OCI-LY7 (cell line): ENCODE measurements at regions not wholly inside any gene's neighbourhood (a gene's known extent, or its start where the extent isn't known, plus 50 kb on each side); places are given as distances from the start of the nearest gene placed in this dataset.

Experiments
- BruUV-seq: library from RNA; stranded (reverse); fragments of 400-500 nt; replicated peaks from 2 replicates; lab custom pipeline; 2021; lab: Mats Ljungman, UMichigan
- CTCF ChIA-PET: fragments of 300-600 bp; sonication (Branson Sonifier 250); formaldehyde crosslinking; loops from one replicate; lab custom pipeline; 2022; ENCODE audit warnings: antibody characterized with exemption; ENCODE audit not compliant: unreplicated experiment; lab: Charles Lee
- POLR2A ChIA-PET: fragments of 300-600 bp; sonication (Branson Sonifier 250); formaldehyde crosslinking; loops from one replicate; lab custom pipeline; 2022; ENCODE audit warnings: antibody characterized with exemption; lab: Charles Lee
- DNase-seq: peaks from one replicate; pipeline ENCODE4 v3.0.0-alpha.2; 2015; ENCODE audit warnings: low spot score
- H2AFZ ChIP-seq: fragments of 200-600 bp; sonication (generic), shearing (Covaris generic); 2 replicates; pipeline ENCODE4 v1.6.1; 2014; ENCODE audit warnings: mild to moderate bottlenecking, antibody characterized with exemption, low read length, moderate library complexity
- H3K27ac ChIP-seq: fragments of 200-600 bp; sonication (generic); 2 replicates; pipeline ENCODE4 v1.5.1; 2014; ENCODE audit warnings: mixed run types, low read depth, mild to moderate bottlenecking, moderate library complexity, low read length, inconsistent platforms; ENCODE audit not compliant: poor library complexity, severe bottlenecking
- H3K36me3 ChIP-seq: fragments of 200-600 bp; sonication (generic); 2 replicates; pipeline ENCODE4 v1.6.1; 2014; ENCODE audit warnings: mild to moderate bottlenecking, antibody characterized with exemption, low read length, moderate library complexity, mixed read lengths; ENCODE audit not compliant: insufficient read depth
- H3K4me1 ChIP-seq: fragments of 200-600 bp; sonication (generic); 2 replicates; pipeline ENCODE4 v1.5.1; 2014; ENCODE audit warnings: mild to moderate bottlenecking, low read length; ENCODE audit not compliant: insufficient read depth, poor library complexity, severe bottlenecking
- H3K4me2 ChIP-seq: fragments of 200-600 bp; sonication (generic); 2 replicates; pipeline ENCODE4 v1.6.1; 2014; ENCODE audit warnings: mild to moderate bottlenecking, low read length
- H3K4me3 ChIP-seq: fragments of 200-600 bp; sonication (generic); 2 replicates; pipeline ENCODE4 v1.5.1; 2014; ENCODE audit warnings: mild to moderate bottlenecking, low read depth, low read length; ENCODE audit not compliant: poor library complexity, severe bottlenecking
- H3K79me2 ChIP-seq: fragments of 200-600 bp; sonication (generic); 2 replicates; pipeline ENCODE4 v1.6.1; 2016; ENCODE audit warnings: low read depth, mild to moderate bottlenecking, low read length, moderate library complexity, mixed read lengths; ENCODE audit not compliant: insufficient read depth
- H3K9me2 ChIP-seq: fragments of 200-600 bp; sonication (generic); 2 replicates; pipeline ENCODE4 v1.6.1; 2016; ENCODE audit warnings: mild to moderate bottlenecking, low read length, mixed read lengths; ENCODE audit not compliant: insufficient read depth
- H3K9me3 ChIP-seq: fragments of 200-600 bp; sonication (generic); 2 replicates; pipeline ENCODE4 v1.6.1; 2014; ENCODE audit warnings: mild to moderate bottlenecking, mixed run types, low read length, mixed read lengths
- H4K20me1 ChIP-seq: fragments of 200-600 bp; sonication (generic); 2 replicates; pipeline ENCODE4 v1.6.1; 2014; ENCODE audit warnings: mild to moderate bottlenecking, antibody characterized with exemption, low read length, moderate library complexity, mixed read lengths; ENCODE audit not compliant: insufficient read depth
- CTCF ChIP-seq: fragments of 200-600 bp; sonication (generic); conservative IDR thresholded peaks from 2 replicates; pipeline ENCODE4 v1.5.1; 2014; ENCODE audit warnings: mild to moderate bottlenecking, antibody characterized with exemption, low read length, moderate library complexity, mixed read lengths
- EZH2phosphoT487 ChIP-seq: fragments of 200-600 bp; sonication (generic); IDR thresholded peaks from 2 replicates; pipeline ENCODE4 v1.6.1; 2018; ENCODE audit warnings: low read depth, borderline replicate concordance, mild to moderate bottlenecking, mixed run types, antibody characterized with exemption, low read length, moderate library complexity, mixed read lengths
- intact Hi-C: fragments of 100-400 bp; cut with micrococcal nuclease; formaldehyde crosslinking; loops from one replicate; pipeline ENCODE4 v1.10.0; 2022; ENCODE audit not compliant: unreplicated experiment

- no peak for DNase-seq
- CTCF ChIA-PET, result no interaction called here
- Histone ChIP-seq H3K36me3 (no peaks in the 10 kb centered on the region), H4K20me1 (no peaks in the 10 kb centered on the region), H3K4me2 (no peak overlapping the region), H3K4me1 (no peaks in the 10 kb centered on the region), H3K79me2 (no peaks in the 10 kb centered on the region), H3K9me3 (no peaks in the 10 kb centered on the region), H3K4me3 (no peak overlapping the region), H3K27ac (no peak overlapping the region), H3K9me2 (no peaks in the 10 kb centered on the region), H2AFZ (no peak overlapping the region)
- intact Hi-C loops, result no loop called here
- no peak for TF ChIP-seq EZH2phosphoT487
- TF ChIP-seq CTCF, result no peak
- POLR2A ChIA-PET, result interaction anchor here (0.6 kb wide), 1 partner anchor 907 kb away, joined by 7 read pairs; no protein-coding TSS in a partner anchor
- no TSS peak for BruUV-seq
Measured at GRCh38 chr18:56353663-56354260, 284.6 kb downstream of the TXNL1 start.

GRCh38 chr18:56351911-56352500 lies 286.4 kb downstream of the TXNL1 start:
- Histone ChIP-seq H3K36me3 (no peaks in the 10 kb centered on the region), H3K4me3 (no peak overlapping the region), H2AFZ (no peak overlapping the region), H4K20me1 (no peaks in the 10 kb centered on the region), H3K79me2 (no peaks in the 10 kb centered on the region), H3K9me3 (no peaks in the 10 kb centered on the region), H3K9me2 (no peaks in the 10 kb centered on the region), H3K4me1 (no peaks in the 10 kb centered on the region), H3K4me2 (no peak overlapping the region), H3K27ac (no peak overlapping the region)
- no peak for TF ChIP-seq EZH2phosphoT487
- no peak for TF ChIP-seq CTCF
- POLR2A ChIA-PET, result interaction anchor here (0.9 kb wide), 1 partner anchor 92 kb away, joined by 3 read pairs; no protein-coding TSS in a partner anchor
- no TSS peak for BruUV-seq
- CTCF ChIA-PET, result no interaction called here
- DNase-seq, result no peak
- intact Hi-C loops, result no loop called here

- intact Hi-C loops, result no loop called here
- CTCF ChIA-PET, result no interaction called here
Measured at GRCh38 chr18:56337507-56337906, 300.9 kb downstream of the TXNL1 start.

More at GRCh38 chr18:56337507-56337906, 300.9 kb downstream of the TXNL1 start:
- H3K9me3 ChIP-seq, result no peaks in the 10 kb centered on the region
- H3K79me2 ChIP-seq, result no peaks in the 10 kb centered on the region
- no peaks in the 10 kb centered on the region for H4K20me1 ChIP-seq
- POLR2A ChIA-PET, result no interaction called here
- BruUV-seq, result no TSS peak
- no peak overlapping the region for H3K4me2 ChIP-seq
- H3K4me1 ChIP-seq, result no peaks in the 10 kb centered on the region
- H3K9me2 ChIP-seq, result no peaks in the 10 kb centered on the region
- H3K36me3 ChIP-seq, result no peaks in the 10 kb centered on the region
- no peak overlapping the region for H3K4me3 ChIP-seq
- no peak overlapping the region for H3K27ac ChIP-seq
- TF ChIP-seq EZH2phosphoT487 (no peak), CTCF (no peak)
- DNase-seq, result no peak
- no peak overlapping the region for H2AFZ ChIP-seq
